Transverse colon (tissue), 4 donors: ENCODE measurements at regions not wholly inside any gene's neighbourhood (a gene's known extent, or its start where the extent isn't known, plus 50 kb on each side); places are given as distances from the start of the nearest gene placed in this dataset.

Experiments
- DNase-seq: peaks from one replicate; pipeline ENCODE4 v3.0.0-alpha.2; 2019
- H3K27ac ChIP-seq, 4 donors: fragments of 200-600 bp; sonication (generic); 2 replicates each; pipeline ENCODE4 v1.5.1; 2016 to 2018; ENCODE audit warnings: inconsistent platforms in 4 of 4
- H3K27me3 ChIP-seq: fragments of 200-600 bp; sonication (generic); 2 replicates; pipeline ENCODE4 v1.5.1; 2017; ENCODE audit warnings: inconsistent platforms
- H3K36me3 ChIP-seq, 4 donors: fragments of 200-600 bp; sonication (generic); 2 replicates each; pipeline ENCODE4 v1.5.1; 2017 to 2019; ENCODE audit warnings: inconsistent platforms in 4 of 4
- H3K4me1 ChIP-seq, 4 donors: fragments of 200-600 bp; sonication (generic); 2 replicates each; pipeline ENCODE4 v1.5.1; 2017 to 2020; ENCODE audit warnings: inconsistent platforms in 4 of 4
- H3K4me3 ChIP-seq, 4 donors: fragments of 200-600 bp; sonication (generic); 1 replicate in 1 of 4; 2 replicates in 3 of 4; pipeline versions ENCODE4 v1.5.1 to v1.6.1; 2017 to 2019; ENCODE audit warnings: inconsistent platforms in 4 of 4
- H3K9me3 ChIP-seq, 2 donors: fragments of 200-600 bp; sonication (generic); 2 replicates each; pipeline ENCODE4 v1.5.1; 2017 to 2019; ENCODE audit warnings: inconsistent platforms in 2 of 2
- EP300 ChIP-seq: sonication (generic); formaldehyde crosslinking; IDR thresholded peaks from one replicate; pipeline ENCODE4 v1.6.1; 2017; ENCODE audit warnings: antibody characterized with exemption, low read depth
- POLR2A ChIP-seq: fragments of 450-650 bp; IDR thresholded peaks from one replicate; pipeline ENCODE4 v1.6.1; 2016; ENCODE audit warnings: antibody characterized with exemption, mild to moderate bottlenecking, moderate library complexity
- POLR2AphosphoS5 ChIP-seq, 3 donors: sonication (generic); formaldehyde crosslinking; IDR thresholded peaks; one replicate each; pipeline ENCODE4 v1.6.1; 2016; ENCODE audit warnings: antibody characterized with exemption in 3 of 3
- WGBS, 2 donors: methylation state at CpG; one replicate each; pipeline ENCODE4 v1.1.5; 2018; ENCODE audit warnings: low coverage in 1 of 2; 5-methylcytosine and 5-hydroxymethylcytosine counted together
- in situ Hi-C, 4 donors: fragments of 200-750 bp; cut with MboI; loops; one replicate each; pipeline versions ENCODE4 v1.15.0 to v1.15.1; 2017; ENCODE audit warnings: low sequenced_read_pairs in 3 of 4, low pct_ligation_motif_present in 1 of 4, low pct_unique_long_range_greater_than_20kb in 1 of 4
- intact Hi-C: fragments of 100-400 bp; cut with DNase I; formaldehyde crosslinking; loops from one replicate; pipeline ENCODE4 v1.15.1; 2023; ENCODE audit warnings: low total_unique reads
- TF ChIP-seq, protein P1 (sequence below), 5 experiments: fragments of 200-600 bp in 3 of 5; fragments of 450-650 bp in 2 of 5; sonication (generic) in 3 of 5; IDR thresholded peaks; 1 replicate in 2 of 5; 2 replicates in 3 of 5; pipeline ENCODE4 v1.5.1; 2016 to 2017; ENCODE audit warnings: antibody characterized with exemption in 5 of 5, inconsistent platforms in 3 of 5, mild to moderate bottlenecking in 2 of 5, moderate library complexity in 1 of 5

DNA sequence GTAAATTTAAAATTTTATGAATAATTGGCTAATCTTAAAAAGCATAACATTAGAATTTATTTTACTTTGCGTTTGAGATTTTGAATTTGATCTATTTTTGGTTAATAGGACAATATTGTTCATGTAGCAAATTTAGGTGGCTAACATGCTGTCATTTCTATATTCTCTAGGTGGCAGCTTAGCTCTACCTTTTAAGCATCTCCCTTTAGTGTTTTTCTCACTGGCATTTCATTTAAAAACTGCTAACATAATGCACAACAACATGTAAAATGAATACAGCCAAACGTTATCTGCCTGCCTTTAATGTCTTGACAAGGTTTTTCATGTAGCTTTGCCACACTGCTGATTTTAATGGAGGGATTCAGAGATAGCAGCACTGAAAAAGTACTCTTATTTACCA is 272.4 kb upstream of the FBXO33 start:
- in situ Hi-C loops, result no loop called here
- no peaks in the 10 kb centered on the region for H3K27me3 ChIP-seq
- 64 to 69% methylated on average over 2 of the region's 2 CpGs for WGBS, 2 donors

DNA sequence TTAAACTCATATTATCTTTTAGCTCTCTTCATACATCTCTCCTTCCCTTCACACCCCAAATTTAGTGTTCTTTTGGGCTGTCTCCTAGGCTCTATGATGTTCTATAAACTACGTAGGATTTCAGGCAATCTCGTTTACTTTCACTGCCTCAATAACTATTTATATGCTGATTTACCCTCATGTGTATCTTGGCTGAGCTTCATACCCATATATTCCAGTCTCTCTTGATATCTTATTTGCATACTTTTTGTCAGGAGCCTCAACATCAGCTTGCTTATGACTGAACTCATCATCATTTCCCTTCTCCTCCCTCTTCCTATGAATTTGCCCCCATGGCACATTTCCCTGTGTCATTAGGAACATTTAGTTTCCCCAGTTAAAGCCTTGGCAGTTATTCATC is 262.1 kb upstream of the FBXO33 start:
- no peaks in the 10 kb centered on the region for H3K36me3 ChIP-seq
- no peak overlapping the region for H3K27ac ChIP-seq
- intact Hi-C loops (no loop called here), in situ Hi-C loops (no loop called here)
- no peak for DNase-seq
- H3K4me3 ChIP-seq, result no peak overlapping the region
- H3K9me3 ChIP-seq, result no peaks in the 10 kb centered on the region
- no peaks in the 10 kb centered on the region for H3K4me1 ChIP-seq
- H3K27me3 ChIP-seq, result no peaks in the 10 kb centered on the region
- TF ChIP-seq POLR2A (no peak), POLR2AphosphoS5 (IDR thresholded peaks at IDR 0.05) (no peak)
- TF ChIP-seq, protein P1, sequence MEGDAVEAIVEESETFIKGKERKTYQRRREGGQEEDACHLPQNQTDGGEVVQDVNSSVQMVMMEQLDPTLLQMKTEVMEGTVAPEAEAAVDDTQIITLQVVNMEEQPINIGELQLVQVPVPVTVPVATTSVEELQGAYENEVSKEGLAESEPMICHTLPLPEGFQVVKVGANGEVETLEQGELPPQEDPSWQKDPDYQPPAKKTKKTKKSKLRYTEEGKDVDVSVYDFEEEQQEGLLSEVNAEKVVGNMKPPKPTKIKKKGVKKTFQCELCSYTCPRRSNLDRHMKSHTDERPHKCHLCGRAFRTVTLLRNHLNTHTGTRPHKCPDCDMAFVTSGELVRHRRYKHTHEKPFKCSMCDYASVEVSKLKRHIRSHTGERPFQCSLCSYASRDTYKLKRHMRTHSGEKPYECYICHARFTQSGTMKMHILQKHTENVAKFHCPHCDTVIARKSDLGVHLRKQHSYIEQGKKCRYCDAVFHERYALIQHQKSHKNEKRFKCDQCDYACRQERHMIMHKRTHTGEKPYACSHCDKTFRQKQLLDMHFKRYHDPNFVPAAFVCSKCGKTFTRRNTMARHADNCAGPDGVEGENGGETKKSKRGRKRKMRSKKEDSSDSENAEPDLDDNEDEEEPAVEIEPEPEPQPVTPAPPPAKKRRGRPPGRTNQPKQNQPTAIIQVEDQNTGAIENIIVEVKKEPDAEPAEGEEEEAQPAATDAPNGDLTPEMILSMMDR (IDR thresholded peaks at IDR 0.05), result no peak
- WGBS, 2 donors, result 45 to 53% methylated on average over 2 of the region's 2 CpGs

More for the DNA sequence above, 272.4 kb upstream of the FBXO33 start:
- no peak for DNase-seq
- H3K27ac ChIP-seq, result no peak overlapping the region
- TF ChIP-seq POLR2AphosphoS5 (IDR thresholded peaks at IDR 0.05), result no peak
- TF ChIP-seq, protein P1 (IDR thresholded peaks at IDR 0.05), result no peak
- TF ChIP-seq POLR2A, result no peak
- TF ChIP-seq EP300, result no peak
- no peaks in the 10 kb centered on the region for H3K9me3 ChIP-seq
- no peaks in the 10 kb centered on the region for H3K4me1 ChIP-seq
- intact Hi-C loops, result no loop called here
- no peaks in the 10 kb centered on the region for H3K36me3 ChIP-seq
- H3K4me3 ChIP-seq, result no peak overlapping the region

DNA sequence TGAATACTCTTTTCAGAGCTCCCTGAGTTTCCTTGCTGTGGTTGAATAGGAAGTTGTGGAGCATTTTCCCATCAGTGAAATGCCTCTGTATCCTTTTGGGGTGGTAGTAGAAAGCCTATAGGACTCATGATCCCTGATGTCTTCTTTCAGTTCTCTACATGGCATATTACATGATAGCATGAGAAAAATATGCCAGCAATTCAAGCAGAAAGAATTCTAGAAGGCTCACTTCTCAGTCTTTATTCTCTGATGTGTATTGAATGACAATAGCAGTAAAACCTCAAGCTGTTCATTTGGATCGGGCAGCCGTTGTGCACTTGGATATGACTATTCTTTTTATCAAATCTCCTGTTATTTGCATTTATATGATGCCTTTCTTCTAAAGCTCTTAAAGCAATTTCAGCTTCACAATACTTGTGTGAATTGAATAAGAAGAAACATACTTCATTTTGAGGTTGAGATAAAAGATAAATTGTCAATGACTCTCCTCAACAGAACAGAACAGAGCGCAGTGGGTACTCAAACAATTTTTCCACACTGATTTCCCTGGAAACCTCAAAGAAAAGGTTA is 251.5 kb upstream of the FBXO33 start:
- Histone ChIP-seq H3K9me3 (no peaks in the 10 kb centered on the region), H3K36me3 (no peaks in the 10 kb centered on the region), H3K27me3 (no peaks in the 10 kb centered on the region), H3K4me1 (no peaks in the 10 kb centered on the region), H3K27ac (no peak overlapping the region), H3K4me3 (no peak overlapping the region)
- in situ Hi-C loops (no loop called here), intact Hi-C loops (no loop called here)
- no peak for DNase-seq
- TF ChIP-seq EP300, result no peak
- no peak for TF ChIP-seq POLR2A
- TF ChIP-seq, protein P1 (IDR thresholded peaks at IDR 0.05), result no peak
- WGBS, 2 donors, result 85 to 87% methylated on average over 3 of the region's 3 CpGs

DNA sequence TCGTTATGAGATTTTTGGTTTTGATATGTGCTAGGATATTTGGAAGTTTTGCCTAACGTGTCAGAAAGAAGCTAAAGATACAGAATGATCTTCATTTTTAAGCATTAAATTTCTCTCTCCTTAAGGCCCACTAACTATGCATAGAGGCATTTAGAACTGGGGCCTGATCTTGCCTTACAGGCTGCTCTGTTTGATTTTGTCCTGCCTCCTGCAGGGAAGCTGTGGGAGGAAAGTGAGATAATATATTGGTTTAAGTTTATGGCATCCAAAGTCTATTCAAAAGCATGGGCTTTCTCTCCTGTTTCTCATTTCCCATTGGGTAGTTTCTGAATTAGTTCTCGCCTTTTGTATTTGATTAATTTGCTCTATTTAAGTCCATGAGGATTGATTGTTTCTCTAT is 250.3 kb upstream of the FBXO33 start:
- DNase-seq, result no peak
- Histone ChIP-seq H3K9me3 (no peaks in the 10 kb centered on the region), H3K27me3 (no peaks in the 10 kb centered on the region), H3K4me3 (no peak overlapping the region), H3K27ac (no peak overlapping the region), H3K36me3 (no peaks in the 10 kb centered on the region), H3K4me1 (no peaks in the 10 kb centered on the region)
- intact Hi-C loops, result no loop called here
- 53 to 63% methylated on average over 3 of the region's 3 CpGs for WGBS, 2 donors
- in situ Hi-C loops, result no loop called here
- TF ChIP-seq POLR2A (no peak), EP300 (no peak), POLR2AphosphoS5 (IDR thresholded peaks at IDR 0.05) (no peak)
- TF ChIP-seq, protein P1 (IDR thresholded peaks at IDR 0.05), result no peak
